VCaP (cell line): ENCODE measurements at regions not wholly inside any gene's neighbourhood (a gene's known extent, or its start where the extent isn't known, plus 50 kb on each side); places are given as distances from the start of the nearest gene placed in this dataset.

Experiments used
- H3K27ac ChIP-seq: fragments of 450-650 bp; 2 replicates; pipeline ENCODE4 v1.5.1; 2017
- TF ChIP-seq, protein P1 (sequence below): fragments of 450-650 bp; conservative IDR thresholded peaks from 2 replicates; pipeline ENCODE4 v1.5.1; 2017; ENCODE audit warnings: mild to moderate bottlenecking, moderate library complexity

- no peak overlapping the region for H3K27ac ChIP-seq
- TF ChIP-seq, protein P1, sequence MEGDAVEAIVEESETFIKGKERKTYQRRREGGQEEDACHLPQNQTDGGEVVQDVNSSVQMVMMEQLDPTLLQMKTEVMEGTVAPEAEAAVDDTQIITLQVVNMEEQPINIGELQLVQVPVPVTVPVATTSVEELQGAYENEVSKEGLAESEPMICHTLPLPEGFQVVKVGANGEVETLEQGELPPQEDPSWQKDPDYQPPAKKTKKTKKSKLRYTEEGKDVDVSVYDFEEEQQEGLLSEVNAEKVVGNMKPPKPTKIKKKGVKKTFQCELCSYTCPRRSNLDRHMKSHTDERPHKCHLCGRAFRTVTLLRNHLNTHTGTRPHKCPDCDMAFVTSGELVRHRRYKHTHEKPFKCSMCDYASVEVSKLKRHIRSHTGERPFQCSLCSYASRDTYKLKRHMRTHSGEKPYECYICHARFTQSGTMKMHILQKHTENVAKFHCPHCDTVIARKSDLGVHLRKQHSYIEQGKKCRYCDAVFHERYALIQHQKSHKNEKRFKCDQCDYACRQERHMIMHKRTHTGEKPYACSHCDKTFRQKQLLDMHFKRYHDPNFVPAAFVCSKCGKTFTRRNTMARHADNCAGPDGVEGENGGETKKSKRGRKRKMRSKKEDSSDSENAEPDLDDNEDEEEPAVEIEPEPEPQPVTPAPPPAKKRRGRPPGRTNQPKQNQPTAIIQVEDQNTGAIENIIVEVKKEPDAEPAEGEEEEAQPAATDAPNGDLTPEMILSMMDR = no peak
Observed at GRCh38 chr16:75927810-75928209, 201.5 kb upstream of the CPHXL start.

GRCh38 chr16:75928295-75928694 is 202.0 kb upstream of the CPHXL start:
- TF ChIP-seq, protein P1 = no peak
- H3K27ac ChIP-seq = no peak overlapping the region

GRCh38 chr16:75929046-75929445 is 202.8 kb upstream of the CPHXL start:
- TF ChIP-seq, protein P1 = no peak
- no peak overlapping the region for H3K27ac ChIP-seq

DNA sequence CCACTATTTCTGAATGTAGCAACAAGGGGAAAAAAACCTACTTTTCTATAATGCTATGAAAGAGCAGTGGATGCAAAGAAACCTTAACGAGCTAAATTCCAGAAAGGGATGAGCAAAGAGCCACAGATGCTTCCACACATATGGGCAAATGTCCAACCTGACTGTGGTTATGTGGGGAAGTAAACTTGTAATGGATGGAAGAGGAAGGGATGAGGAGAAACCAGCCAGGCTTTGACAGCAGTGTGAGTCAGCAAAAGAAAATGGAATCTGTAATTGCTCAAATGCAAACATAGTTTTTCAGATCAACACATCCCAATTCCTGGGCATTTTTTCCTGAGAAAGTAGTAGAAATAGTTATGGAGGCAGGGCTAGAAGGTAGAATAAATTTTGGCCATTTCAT is 204.8 kb upstream of the CPHXL start:
- no peak overlapping the region for H3K27ac ChIP-seq
- TF ChIP-seq, protein P1 = no peak

DNA sequence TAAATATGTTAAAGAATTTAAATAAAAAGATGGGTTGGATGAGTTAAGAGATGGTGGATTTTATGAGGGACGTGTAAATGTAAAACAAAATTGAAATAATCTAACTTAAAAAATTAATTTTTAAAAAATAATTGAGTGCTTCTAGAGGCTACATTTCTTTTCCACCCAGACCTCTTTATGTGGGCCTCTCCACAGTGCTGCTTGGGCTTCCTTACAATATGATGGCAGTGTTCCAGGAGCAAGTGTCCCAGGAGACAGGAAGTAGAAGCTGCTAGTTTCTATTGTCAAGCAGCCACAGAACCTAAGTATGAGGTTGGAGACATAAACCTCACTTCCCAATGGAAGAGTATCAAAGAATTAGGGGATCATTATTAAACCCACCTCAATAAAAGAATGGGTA is 205.7 kb upstream of the CPHXL start:
- TF ChIP-seq, protein P1 = no peak

DNA sequence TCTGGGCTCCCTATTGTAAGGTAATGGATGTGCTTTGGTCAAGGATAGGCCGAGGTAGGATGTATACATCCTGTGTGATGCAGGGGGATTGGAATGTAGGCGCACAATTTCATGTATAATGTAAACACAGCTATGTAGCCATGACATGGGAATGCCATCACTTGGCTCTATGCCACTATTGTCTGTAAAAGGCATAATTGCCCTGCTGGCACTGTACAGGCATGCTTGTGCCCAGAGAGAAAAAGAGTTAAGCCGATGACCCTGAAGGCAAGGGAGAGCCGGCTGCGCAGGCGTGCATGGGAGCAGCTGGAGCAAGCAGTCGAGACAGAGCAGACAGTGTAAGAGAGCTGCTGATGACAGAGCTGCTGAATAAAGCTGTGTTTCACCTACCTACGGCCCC is 212.5 kb upstream of the CPHXL start:
- TF ChIP-seq, protein P1 = no peak
- no peak overlapping the region for H3K27ac ChIP-seq

More for the DNA sequence above, 205.7 kb upstream of the CPHXL start:
- no peak overlapping the region for H3K27ac ChIP-seq

GRCh38 chr16:75942351-75942750 is 216.1 kb upstream of the CPHXL start:
- TF ChIP-seq, protein P1 = no peak
- no peak overlapping the region for H3K27ac ChIP-seq

DNA sequence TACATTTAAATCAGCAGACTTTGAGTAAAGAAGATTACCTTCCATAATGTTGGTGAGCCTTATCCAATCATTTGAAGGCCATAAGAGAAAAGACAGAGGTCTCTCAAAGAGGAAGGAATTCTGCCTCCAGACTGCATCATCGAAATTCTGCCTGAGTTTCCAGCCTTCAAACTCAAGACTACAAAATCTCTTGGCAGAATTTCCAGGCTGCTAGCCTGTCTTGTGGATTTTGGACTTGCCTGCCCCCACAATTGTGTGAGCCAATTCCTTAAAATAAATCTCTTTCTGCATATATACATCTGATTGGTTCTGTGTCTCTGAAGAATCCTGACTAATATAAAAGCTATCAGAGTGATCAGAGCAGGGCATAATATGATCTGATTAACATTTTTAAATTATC is 216.6 kb upstream of the CPHXL start:
- TF ChIP-seq, protein P1 = no peak
- H3K27ac ChIP-seq = no peak overlapping the region
